Activated CD4-positive, alpha-beta T cell treated with anti-CD3 and anti-CD28 coated beads, Interleukin-2, amount 10 ng/mL, durations not matched to agents 24 days and 14 days (primary cell): ENCODE measurements at regions not wholly inside any gene's neighbourhood (a gene's known extent, or its start where the extent isn't known, plus 50 kb on each side); places are given as distances from the start of the nearest gene placed in this dataset.

Source experiments
- DNase-seq: peaks from one replicate; pipeline ENCODE4 v3.0.0; 2022
- H3K27ac Mint-ChIP-seq: one replicate; pipeline ENCODE4 v1.8.0; 2022; ENCODE audit warnings: mild to moderate bottlenecking, mixed read lengths
- H3K27me3 Mint-ChIP-seq: one replicate; pipeline ENCODE4 v1.8.0; 2022; ENCODE audit warnings: mixed read lengths
- H3K36me3 Mint-ChIP-seq: one replicate; pipeline ENCODE4 v1.8.0; 2022; ENCODE audit warnings: low read depth, mild to moderate bottlenecking, mixed read lengths
- H3K4me1 Mint-ChIP-seq: one replicate; pipeline ENCODE4 v1.8.0; 2021; ENCODE audit warnings: mixed read lengths
- H3K4me3 Mint-ChIP-seq: one replicate; pipeline ENCODE4 v1.8.0; 2022; ENCODE audit warnings: mild to moderate bottlenecking, moderate library complexity, mixed read lengths
- H3K9me3 Mint-ChIP-seq: one replicate; pipeline ENCODE4 v1.8.0; 2021; ENCODE audit warnings: mixed read lengths
- intact Hi-C: fragments of 100-400 bp; cut with micrococcal nuclease; formaldehyde crosslinking; loops from one replicate; pipeline ENCODE4 v1.15.1; 2023

GRCh38 chr2:47265751-47266231 lies 89.5 kb upstream of the CALM2 start:
- Mint-ChIP-seq H3K27me3 (no peaks in the 10 kb centered on the region), H3K36me3 (no peaks in the 10 kb centered on the region), H3K4me3 (no peak overlapping the region), H3K9me3 (no peaks in the 10 kb centered on the region), H3K27ac (no peak overlapping the region), H3K4me1 (no peaks in the 10 kb centered on the region)
- intact Hi-C loops, result no loop called here
- no peak for DNase-seq

DNA sequence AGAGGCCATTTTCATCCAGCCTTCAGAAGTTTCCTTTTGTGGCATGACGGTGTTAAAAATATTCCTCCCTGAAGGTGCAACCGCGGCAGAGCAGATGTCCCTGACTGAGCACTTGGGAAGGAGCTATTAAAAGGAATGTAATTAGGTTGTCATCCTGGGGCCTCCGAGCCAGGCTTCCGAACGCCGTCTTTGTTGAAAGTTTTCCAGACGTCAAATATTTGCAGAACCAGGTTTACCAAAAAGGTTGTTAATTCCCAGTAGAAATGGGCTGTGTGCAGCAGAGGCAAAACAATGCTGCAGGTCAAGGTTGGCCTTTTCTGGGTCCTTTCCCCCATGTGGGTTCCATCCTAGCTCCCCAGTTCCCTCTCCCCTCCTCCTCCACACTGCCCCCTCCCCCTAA lies 88.8 kb upstream of the CALM2 start:
- no peaks in the 10 kb centered on the region for H3K9me3 Mint-ChIP-seq
- intact Hi-C loops, result no loop called here

DNA sequence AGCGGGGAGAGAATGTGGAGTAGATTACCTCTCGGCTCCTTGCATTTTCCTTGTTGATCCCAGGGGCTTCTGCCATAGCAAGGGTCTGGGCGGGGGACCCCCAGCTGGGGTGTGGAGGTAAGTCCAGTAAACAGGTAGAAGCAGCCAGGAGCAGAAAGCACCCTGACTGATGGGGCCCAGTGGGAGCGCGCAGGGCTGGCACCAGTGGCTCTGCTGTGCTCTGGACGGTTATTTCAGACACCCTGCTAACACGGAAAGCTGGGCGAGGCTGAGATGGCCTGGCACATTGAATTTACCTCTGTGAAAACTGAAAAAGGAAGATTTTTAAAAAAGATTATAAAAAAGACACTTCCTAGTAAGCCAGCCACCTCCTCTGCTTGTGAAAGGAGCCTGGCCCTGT lies 88.4 kb upstream of the CALM2 start:
- no peaks in the 10 kb centered on the region for H3K27me3 Mint-ChIP-seq
- no peak overlapping the region for H3K4me3 Mint-ChIP-seq
- no peaks in the 10 kb centered on the region for H3K9me3 Mint-ChIP-seq

More for the DNA sequence above, 88.8 kb upstream of the CALM2 start:
- Mint-ChIP-seq H3K36me3 (no peaks in the 10 kb centered on the region), H3K27ac (no peak overlapping the region), H3K4me1 (no peaks in the 10 kb centered on the region), H3K4me3 (no peak overlapping the region), H3K27me3 (no peaks in the 10 kb centered on the region)
- no peak for DNase-seq

DNA sequence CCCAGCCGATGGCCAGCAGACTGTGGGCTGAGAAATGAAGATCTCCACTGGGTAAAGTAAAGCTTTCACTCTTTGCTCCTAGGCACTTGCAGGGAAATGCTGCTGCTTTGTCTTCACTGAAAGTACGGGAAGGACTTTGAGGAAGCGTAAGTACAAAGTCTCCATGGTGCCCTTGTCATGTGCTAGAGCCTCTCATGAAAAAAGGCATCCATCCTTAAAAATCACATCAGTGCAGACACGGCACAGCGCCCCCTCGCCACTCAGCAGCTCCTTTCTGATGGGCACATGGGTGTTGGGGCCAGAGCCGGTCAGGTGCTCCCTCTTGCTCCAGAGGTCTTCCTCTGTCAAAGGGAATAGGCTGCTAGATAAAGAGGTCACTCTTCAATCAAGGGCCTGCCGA lies 87.8 kb upstream of the CALM2 start:
- no peak for DNase-seq
- intact Hi-C loops, result no loop called here
- Mint-ChIP-seq H3K9me3 (no peaks in the 10 kb centered on the region), H3K36me3 (no peaks in the 10 kb centered on the region), H3K4me3 (no peak overlapping the region), H3K27ac (no peak overlapping the region), H3K4me1 (no peaks in the 10 kb centered on the region), H3K27me3 (no peaks in the 10 kb centered on the region)

More for the DNA sequence above, 88.4 kb upstream of the CALM2 start:
- no peak for DNase-seq
- Mint-ChIP-seq H3K27ac (no peak overlapping the region), H3K4me1 (no peaks in the 10 kb centered on the region), H3K36me3 (no peaks in the 10 kb centered on the region)
- intact Hi-C loops, result no loop called here

DNA sequence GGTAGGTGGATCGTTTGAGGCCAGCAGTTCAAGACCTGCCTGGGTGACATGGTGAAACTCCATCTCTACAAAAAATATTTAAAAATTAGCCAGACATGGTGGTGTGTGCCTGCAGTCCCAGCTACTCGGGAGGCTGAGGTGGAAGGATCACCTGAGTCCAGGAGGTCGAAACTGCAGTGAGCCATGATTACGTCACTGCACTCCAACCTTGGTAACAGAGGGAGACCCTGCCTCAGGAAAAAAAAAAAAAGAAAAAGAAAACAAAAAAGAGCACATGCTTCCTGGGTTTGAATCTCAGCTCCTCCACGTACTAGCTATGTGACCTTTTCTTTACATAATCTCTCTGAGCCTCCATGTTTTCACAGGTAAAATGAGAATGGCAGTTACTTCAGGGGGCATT lies 86.3 kb upstream of the CALM2 start:
- no peak for DNase-seq
- Mint-ChIP-seq H3K27ac (no peak overlapping the region), H3K36me3 (no peaks in the 10 kb centered on the region), H3K4me1 (no peaks in the 10 kb centered on the region), H3K27me3 (no peaks in the 10 kb centered on the region), H3K9me3 (no peaks in the 10 kb centered on the region), H3K4me3 (no peak overlapping the region)
- intact Hi-C loops, result no loop called here

GRCh38 chr2:47260971-47261370 lies 84.7 kb upstream of the CALM2 start:
- intact Hi-C loops, result no loop called here
- H3K4me1 Mint-ChIP-seq, result no peaks in the 10 kb centered on the region
- no peak overlapping the region for H3K27ac Mint-ChIP-seq
- DNase-seq, result no peak
- no peaks in the 10 kb centered on the region for H3K27me3 Mint-ChIP-seq
- no peaks in the 10 kb centered on the region for H3K9me3 Mint-ChIP-seq
- no peaks in the 10 kb centered on the region for H3K36me3 Mint-ChIP-seq
- H3K4me3 Mint-ChIP-seq, result no peak overlapping the region

- no peaks in the 10 kb centered on the region for H3K36me3 Mint-ChIP-seq
- H3K9me3 Mint-ChIP-seq, result no peaks in the 10 kb centered on the region
- intact Hi-C loops, result no loop called here
- no peaks in the 10 kb centered on the region for H3K27me3 Mint-ChIP-seq
- DNase-seq, result no peak
- H3K4me1 Mint-ChIP-seq, result no peaks in the 10 kb centered on the region
- no peak overlapping the region for H3K4me3 Mint-ChIP-seq
- no peak overlapping the region for H3K27ac Mint-ChIP-seq
Observed at GRCh38 chr2:47259829-47260228, 83.5 kb upstream of the CALM2 start.

DNA sequence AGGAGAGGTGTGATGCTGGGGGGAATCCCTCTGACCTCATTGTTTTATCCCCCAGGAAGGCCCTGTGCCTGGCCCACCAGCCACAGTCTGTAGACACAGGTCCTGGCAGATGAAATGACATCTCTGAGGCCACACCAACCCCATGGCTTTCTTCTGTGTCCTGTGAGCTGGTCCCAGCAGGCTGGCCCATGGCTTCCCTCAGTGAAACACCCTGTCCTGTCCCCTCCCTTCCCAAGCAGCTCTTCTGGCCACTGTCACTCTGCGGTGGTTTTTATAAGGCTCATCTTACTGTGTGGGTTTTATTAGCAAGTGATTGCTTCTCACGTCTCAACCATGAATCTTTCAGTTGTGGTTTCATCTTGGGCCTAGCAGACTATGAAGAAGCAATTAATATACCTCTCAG lies 81.6 kb upstream of the CALM2 start:
- DNase-seq, result no peak
- H3K36me3 Mint-ChIP-seq, result no peaks in the 10 kb centered on the region
- no peak overlapping the region for H3K4me3 Mint-ChIP-seq
- H3K4me1 Mint-ChIP-seq, result no peaks in the 10 kb centered on the region
- peaks cover 5% of the 10 kb centered on the region for H3K27me3 Mint-ChIP-seq
- no peak overlapping the region for H3K27ac Mint-ChIP-seq
- intact Hi-C loops, result no loop called here
- no peaks in the 10 kb centered on the region for H3K9me3 Mint-ChIP-seq

DNA sequence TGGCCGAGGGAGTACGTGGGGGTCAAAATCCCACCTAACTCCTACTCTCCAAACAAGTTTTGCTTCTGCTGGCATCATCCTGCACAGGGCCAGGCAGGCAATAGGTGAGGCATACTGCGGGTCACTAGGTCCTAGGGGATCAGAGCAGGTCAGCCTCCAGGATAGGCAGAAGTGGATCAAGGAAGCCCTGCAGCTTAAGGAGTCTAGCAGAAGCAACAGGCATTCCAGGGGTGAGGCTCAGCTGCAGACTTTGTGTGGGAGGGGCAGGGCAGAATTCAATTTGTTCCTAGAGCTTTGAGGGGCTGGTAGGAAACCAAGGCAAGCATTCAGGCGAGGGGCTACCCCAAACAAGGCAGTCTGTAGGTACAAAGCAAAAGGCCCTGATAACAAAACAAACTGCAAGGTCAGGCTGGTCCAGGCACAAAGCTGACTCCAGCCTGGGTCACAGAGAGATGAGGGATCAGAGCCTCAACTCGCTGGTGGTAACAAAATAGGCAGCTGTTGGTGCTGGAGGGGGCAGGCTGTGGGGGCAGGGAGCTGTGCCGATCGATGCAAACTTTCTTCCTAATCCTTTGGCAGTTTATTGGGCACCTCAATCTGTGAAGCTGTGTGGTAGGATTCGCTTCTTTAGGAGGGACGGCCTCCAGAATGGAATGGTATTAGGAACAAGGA lies 80.2 kb upstream of the CALM2 start:
- H3K4me3 Mint-ChIP-seq, result no peak overlapping the region

GRCh38 chr2:47255794-47256193 lies 79.5 kb upstream of the CALM2 start:
- Mint-ChIP-seq H3K4me3 (no peak overlapping the region), H3K9me3 (no peaks in the 10 kb centered on the region), H3K27ac (no peak overlapping the region), H3K27me3 (peaks cover 6% of the 10 kb centered on the region), H3K36me3 (no peaks in the 10 kb centered on the region), H3K4me1 (no peaks in the 10 kb centered on the region)
- intact Hi-C loops, result no loop called here
- DNase-seq, result no peak

More for the DNA sequence above, 80.2 kb upstream of the CALM2 start:
- Mint-ChIP-seq H3K27me3 (peaks cover 5% of the 10 kb centered on the region), H3K36me3 (no peaks in the 10 kb centered on the region), H3K27ac (no peak overlapping the region), H3K9me3 (no peaks in the 10 kb centered on the region), H3K4me1 (no peaks in the 10 kb centered on the region)
- intact Hi-C loops, result no loop called here
- no peak for DNase-seq

DNA sequence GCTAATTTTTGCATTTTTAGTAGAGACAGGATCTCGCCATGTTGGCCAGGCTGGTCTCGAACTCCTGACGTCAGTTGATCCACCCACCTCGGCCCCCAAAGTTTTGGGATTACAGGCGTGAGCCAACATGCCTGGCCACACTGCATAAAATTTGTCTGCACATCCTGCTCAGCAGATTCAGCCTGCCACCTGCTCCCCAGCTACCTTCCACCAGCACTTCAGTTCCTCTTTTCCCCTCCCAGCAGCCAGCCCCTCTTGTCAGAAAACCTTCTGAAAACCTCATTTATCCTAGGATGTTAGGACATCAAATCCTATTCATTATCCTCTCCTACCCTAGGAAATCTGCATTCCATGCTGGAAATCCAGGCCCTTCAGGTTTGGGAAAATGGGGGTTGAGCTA lies 78.2 kb upstream of the CALM2 start:
- no peaks in the 10 kb centered on the region for H3K36me3 Mint-ChIP-seq
- intact Hi-C loops, result no loop called here
- H3K27ac Mint-ChIP-seq, result no peak overlapping the region
- H3K9me3 Mint-ChIP-seq, result no peaks in the 10 kb centered on the region
- no peaks in the 10 kb centered on the region for H3K4me1 Mint-ChIP-seq
- H3K4me3 Mint-ChIP-seq, result no peak overlapping the region
- no peak for DNase-seq
- peaks cover 6% of the 10 kb centered on the region for H3K27me3 Mint-ChIP-seq

- Mint-ChIP-seq H3K4me3 (no peak overlapping the region), H3K27ac (no peak overlapping the region), H3K27me3 (peaks cover 6% of the 10 kb centered on the region), H3K9me3 (no peaks in the 10 kb centered on the region), H3K4me1 (no peaks in the 10 kb centered on the region), H3K36me3 (no peaks in the 10 kb centered on the region)
- intact Hi-C loops, result no loop called here
- no peak for DNase-seq
Observed at GRCh38 chr2:47253447-47253846, 77.1 kb upstream of the CALM2 start.

DNA sequence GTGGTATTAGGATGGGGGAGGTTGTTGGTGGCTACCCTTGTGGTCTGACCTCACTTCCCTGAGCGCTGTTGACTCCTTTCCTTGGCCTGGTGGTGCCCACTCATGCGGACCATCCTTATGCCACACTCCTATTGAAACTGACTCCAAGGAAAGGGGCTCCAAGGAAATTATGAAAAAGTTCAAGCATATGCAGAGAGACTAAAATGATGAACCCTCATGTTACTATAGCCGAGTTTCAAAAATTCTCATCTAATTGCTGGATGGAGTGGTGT lies 75.0 kb upstream of the CALM2 start:
- intact Hi-C loops, result no loop called here
- DNase-seq, result no peak

DNA sequence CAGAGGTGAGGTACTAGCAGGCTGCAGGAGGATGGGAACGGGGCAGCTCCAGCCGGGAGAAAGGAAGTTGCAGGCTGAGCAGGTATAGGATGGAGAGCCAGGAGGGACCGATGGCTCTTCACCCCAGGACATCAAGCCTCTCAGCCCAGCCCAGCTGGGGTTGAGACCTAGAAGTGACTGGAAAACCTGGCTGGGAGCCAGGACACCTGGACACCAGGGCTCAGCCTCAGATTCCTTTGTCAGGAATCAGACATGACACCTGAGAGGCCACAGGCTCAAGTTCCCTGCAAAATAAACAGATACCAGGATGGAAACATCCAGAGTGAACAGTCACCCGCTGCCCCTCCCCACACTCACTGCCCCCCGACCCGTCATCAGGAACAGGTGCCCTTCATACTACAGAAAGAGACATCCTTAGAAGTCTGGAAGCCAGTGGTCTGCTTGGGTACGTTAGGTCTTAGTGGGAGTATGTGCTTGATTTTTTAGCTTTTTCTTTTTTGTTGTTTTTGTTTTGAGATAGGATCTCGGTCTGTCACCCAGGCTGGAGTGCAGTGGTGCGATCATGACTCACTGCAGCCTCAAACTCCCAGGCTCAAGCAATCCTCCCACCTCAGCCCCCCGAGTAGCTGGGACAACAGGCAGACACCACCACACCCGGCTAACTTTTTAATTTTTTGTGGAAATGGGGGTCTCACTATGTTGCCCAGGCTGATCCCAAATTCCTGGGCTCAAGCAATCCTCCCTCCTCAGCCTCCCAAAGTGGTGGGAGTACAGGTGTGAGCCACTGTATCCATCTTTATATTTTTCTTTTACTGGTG lies 74.5 kb upstream of the CALM2 start:
- Mint-ChIP-seq H3K27ac (no peak overlapping the region), H3K36me3 (no peaks in the 10 kb centered on the region), H3K9me3 (no peaks in the 10 kb centered on the region), H3K27me3 (peaks cover 6% of the 10 kb centered on the region), H3K4me3 (no peak overlapping the region), H3K4me1 (no peaks in the 10 kb centered on the region)
- intact Hi-C loops, result no loop called here
- no peak for DNase-seq

More for the DNA sequence above, 75.0 kb upstream of the CALM2 start:
- H3K4me1 Mint-ChIP-seq, result no peaks in the 10 kb centered on the region
- no peaks in the 10 kb centered on the region for H3K9me3 Mint-ChIP-seq
- no peak overlapping the region for H3K27ac Mint-ChIP-seq
- H3K4me3 Mint-ChIP-seq, result no peak overlapping the region
- H3K27me3 Mint-ChIP-seq, result peaks cover 6% of the 10 kb centered on the region
- H3K36me3 Mint-ChIP-seq, result no peaks in the 10 kb centered on the region

- no peak overlapping the region for H3K4me3 Mint-ChIP-seq
- no peak for DNase-seq
- H3K9me3 Mint-ChIP-seq, result no peaks in the 10 kb centered on the region
- no peak overlapping the region for H3K27ac Mint-ChIP-seq
- intact Hi-C loops, result no loop called here
- peaks cover 6% of the 10 kb centered on the region for H3K27me3 Mint-ChIP-seq
- H3K36me3 Mint-ChIP-seq, result no peaks in the 10 kb centered on the region
- no peaks in the 10 kb centered on the region for H3K4me1 Mint-ChIP-seq
Observed at GRCh38 chr2:47249931-47250330, 73.6 kb upstream of the CALM2 start.
